GM19025 (cell line): ENCODE measurements at regions not wholly inside any gene's neighbourhood (a gene's known extent, or its start where the extent isn't known, plus 50 kb on each side); places are given as distances from the start of the nearest gene placed in this dataset.
"Not testable (repeated sequence)": the region's sequence is repeated elsewhere in the genome, so short reads cannot be mapped to it uniquely, and the experiment has no call there.

ENCODE experiments used
- ATAC-seq: cut with Tn5 transposase; IDR thresholded peaks from one replicate; pipeline ENCODE4 v1.9.1; 2021; ENCODE audit warnings: mild to moderate bottlenecking, low read depth, moderate library complexity; ENCODE audit not compliant: unreplicated experiment

DNA sequence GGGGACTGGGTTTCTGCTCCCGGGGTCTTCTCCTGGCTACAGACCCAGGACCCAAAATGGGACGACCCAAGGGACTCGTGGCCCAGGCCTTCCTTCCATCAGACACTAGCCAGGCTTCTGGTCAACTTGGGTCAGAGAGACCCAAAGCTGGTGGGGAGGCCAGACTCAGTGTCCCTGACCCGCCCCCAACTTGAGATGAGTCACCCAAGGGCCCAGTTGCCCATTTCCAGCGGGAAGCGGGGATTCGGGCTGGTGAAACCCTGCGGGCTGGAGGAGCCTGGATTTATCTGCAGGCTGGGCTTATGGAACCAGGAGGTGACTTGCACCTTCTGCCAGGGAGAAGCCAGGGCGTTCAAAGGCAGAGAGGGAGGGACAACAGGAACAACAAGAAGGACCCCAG, 81.5 kb downstream of the RFLNA start:
- no peak for ATAC-seq

- no peak for ATAC-seq
These were observed 80.9 kb downstream of the RFLNA start for GRCh38 chr12:124375789-124376175.

DNA sequence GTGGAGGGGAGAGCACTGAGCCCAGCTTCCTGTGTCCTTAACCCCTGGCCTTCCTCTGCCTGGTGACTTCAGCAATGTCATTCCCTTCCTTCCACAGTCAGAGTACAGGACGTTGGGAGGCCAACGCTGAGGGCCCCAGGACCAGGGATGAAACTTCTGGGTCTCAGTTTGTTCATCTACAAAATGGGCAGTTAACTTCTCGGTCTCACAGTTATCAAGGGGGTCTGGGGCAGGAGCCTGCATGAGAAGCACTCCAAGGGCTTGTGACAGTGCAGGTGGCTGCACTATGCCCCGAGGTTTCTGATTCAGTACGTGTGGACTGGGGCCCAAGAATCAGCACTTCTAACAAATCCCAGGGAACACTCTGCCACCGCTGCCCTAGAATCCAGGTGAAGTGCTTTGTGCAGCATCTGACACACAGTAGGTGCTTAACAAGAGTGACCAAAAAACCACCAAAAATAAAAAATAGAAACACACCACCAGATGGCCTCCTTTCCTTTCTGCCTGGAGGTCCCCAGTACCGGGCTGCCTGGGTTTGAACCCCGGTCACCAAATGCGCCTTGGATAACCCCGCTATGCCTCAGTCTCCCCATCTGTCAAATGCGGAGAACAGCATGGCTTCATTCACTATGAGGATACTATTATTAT, 80.4 kb downstream of the RFLNA start:
- no peak for ATAC-seq

- ATAC-seq: no peak
These were observed 79.7 kb downstream of the RFLNA start for GRCh38 chr12:124374567-124374966.

DNA sequence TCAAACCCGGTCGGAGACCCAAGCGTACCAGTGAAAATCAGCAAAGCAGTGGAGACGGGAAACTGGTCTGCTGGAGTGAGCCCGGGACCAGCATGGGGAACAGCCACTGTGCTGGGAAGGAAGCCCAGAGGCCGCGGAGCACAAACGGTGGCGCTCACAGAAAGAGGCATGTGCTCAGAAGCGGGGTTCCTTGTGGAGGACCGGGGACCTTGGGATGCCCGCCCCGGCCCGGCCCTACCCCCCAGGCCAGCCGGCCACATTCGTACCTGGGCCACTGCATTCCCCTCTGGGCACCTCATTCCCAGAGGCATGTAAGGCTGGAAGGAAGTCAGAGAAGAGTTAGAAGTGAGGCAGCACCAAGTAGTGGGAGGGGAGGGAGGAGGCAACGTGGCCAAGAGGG, 79.3 kb downstream of the RFLNA start:
- ATAC-seq: no peak

- not testable (repeated sequence) for ATAC-seq
These were observed 78.8 kb downstream of the RFLNA start for GRCh38 chr12:124373701-124374100.

DNA sequence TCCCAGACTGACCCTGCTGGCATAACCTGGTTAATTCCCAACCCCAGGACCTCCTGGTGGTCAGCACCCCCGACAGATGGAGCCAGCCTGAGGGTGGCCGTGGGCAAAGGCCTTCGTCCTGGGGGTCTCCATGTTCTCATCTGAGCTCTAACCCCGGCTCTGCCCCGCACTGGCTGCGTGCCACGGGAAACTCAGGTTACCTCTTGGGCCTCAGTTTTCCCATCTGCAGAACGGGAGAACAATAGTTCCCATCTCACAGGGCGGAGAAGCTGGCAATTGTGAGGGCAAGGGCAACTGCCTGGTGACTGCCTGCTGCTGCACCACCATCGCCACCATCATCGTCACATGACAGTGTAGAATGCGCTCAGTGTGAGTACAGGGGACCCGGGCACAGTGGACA, 77.9 kb downstream of the RFLNA start:
- no peak for ATAC-seq

- ATAC-seq: no peak
These were observed 77.2 kb downstream of the RFLNA start for GRCh38 chr12:124371970-124372555.

DNA sequence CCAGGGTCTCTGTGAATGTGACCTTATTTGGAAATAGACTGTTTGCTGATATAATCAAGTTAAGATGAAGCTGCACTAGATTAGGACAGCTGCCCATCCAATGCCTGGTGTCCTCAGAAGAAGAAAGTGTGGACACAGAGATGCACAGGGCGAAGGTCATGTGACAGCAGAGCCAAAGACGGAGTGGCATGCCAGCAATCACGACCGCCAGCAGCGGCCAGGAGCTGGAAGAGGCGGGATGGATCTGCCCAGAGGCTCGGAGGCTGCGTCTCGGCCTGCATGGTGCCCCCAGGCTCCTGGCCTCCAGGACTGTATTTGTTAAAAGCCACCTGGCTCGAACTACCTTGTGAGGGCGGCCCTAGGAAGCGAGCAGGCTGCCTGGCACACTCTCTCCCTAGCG, 76.5 kb downstream of the RFLNA start:
- ATAC-seq: no peak

DNA sequence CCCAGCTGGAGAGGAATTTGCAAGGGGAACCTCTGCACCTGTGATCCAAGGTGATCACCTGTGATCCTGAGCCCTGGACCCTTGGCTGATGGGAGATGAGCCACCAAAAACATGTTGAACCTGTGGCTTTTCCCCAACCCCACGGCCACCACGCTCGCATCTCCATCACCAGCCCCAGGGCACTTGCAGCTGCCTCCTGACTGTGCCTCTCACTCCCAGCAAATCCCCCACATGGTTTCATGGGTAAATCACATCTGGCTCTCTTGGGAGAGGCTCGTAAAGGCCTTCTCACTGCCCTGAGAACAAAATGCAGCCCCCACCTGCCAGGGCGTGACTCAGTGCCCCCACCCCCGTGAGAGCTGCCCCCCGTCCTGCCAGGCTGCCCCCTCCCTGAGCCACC, 76.0 kb downstream of the RFLNA start:
- ATAC-seq: no peak

DNA sequence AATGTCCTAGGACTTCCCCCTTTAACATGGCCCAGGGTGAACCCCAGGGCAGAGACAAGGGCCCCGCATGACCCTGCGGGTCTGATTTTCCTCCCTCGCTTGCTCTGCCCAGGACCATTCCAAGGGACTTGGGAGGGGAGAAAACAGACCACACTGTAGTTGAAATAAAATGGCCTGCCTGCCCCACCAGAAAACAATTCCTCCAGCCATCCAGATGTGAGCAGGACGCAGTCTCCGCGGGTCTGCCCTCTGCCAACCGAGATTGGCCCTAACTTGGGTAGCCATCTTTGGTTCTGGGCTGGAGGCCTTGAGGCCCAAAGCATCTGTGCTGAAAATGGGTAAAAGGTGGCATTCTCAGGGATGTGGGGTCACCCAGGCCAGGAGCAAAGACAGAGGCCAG, 75.5 kb downstream of the RFLNA start:
- no peak for ATAC-seq

- no peak for ATAC-seq
These were observed 75.0 kb downstream of the RFLNA start for GRCh38 chr12:124369827-124370378.

DNA sequence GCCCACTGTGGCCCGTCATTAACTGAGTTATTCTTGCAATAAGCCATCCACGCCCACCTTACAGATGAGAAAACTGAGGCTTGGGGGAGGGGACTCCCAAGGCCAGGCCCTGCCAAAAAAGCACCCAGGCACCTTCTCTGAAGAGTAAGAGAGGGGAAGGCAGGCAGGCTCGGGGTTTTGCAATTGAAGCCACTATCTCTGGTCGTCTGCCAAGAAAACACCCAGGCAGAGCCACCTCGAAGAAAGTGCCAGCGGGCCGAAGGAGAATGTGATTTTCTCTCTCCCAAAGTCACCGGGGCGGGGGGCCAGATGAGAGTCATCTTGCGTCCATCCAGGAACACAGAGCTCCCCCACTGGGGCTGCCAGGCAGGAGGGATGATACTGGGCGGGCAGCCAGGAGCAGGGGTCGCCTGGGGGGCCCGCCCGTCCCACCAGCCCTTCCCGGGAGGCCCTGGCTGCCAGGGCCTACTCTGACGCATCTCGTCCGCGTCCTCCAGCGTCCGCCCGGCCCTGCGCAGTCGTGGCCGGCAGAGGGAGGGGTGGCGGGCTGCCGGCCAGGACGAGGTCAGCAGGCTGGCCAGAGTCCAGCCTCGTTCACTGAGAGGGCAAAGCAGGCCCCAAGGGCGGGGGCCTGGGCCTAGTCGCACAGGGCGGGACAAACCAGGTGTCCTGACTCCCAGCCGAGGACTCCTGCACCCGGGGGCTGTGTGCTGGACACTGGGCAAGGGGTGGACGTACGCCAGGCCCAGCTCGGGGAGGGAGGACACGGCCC, 74.3 kb downstream of the RFLNA start:
- ATAC-seq: no peak

DNA sequence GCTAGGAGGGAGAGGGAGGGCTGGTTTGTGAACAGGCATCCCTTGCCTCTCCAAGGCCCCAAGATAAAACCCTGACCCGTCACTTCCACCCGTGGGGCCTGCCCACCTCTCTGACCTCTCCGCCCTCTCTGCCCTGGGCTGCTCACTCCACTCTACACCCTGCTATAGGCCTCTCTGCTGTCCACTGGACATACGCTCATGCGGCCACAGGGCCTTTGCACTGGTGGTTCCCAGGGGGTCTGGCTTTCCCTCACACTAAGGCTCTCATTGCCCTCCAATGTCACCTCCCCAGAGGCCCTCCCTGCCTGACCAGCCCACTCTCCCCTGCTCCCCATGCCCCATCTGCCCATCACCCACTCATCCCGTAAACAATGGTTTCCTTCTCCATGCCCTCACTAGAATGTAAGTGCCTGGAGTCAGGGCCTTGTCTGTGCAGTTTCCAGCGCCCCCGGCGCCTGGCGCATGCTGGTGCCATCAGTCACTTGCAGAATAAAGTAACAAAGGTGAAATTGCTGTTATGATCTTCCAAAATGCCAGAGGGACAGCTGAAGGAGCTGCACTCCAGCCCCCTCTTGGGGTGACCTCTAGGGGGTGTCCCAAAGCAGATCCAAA, 73.6 kb downstream of the RFLNA start:
- ATAC-seq: no peak

DNA sequence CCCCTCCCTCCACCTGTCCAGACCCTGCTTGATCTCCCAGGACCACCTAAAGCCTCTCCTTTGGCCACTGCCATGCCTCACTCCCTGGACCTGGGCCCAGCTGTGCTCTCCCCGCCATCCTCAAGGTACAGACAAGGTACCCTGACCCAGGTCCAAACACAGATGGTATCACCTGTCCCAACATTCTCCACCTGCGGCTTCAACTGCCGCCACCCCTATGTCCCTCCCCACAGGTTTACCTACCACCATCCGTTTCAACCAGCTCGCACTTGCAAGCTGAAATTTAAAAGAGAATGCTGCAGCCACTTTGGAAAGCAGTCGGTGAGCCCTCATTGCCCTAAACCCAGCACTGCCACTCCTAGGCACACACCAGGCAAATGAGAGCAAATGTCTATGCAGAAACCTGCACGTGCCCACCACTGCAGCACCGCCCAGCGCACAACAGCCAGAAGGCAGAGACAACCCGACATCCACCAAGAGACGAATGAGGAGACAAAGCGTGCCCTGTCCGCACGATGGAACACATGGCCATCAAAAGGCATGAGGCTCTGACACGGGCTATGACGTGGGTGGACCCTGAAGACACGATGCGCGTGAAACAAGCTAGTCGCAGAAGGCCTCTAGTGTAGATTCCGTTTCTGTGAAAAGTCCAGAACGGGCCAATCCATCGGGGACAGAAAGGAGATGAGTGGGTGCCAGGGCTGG, 71.0 kb downstream of the RFLNA start:
- no peak for ATAC-seq
